Sigmoid colon (tissue), 4 donors: ENCODE measurements at regions not wholly inside any gene's neighbourhood (a gene's known extent, or its start where the extent isn't known, plus 50 kb on each side); places are given as distances from the start of the nearest gene placed in this dataset.
"Not testable (repeated sequence)": the region's sequence is repeated elsewhere in the genome, so short reads cannot be mapped to it uniquely, and the experiment has no call there.

ENCODE experiments used
- EP300 ChIP-seq, 4 donors: sonication (generic); formaldehyde crosslinking; IDR thresholded peaks; one replicate each; pipeline ENCODE4 v1.6.1; 2017; ENCODE audit warnings: antibody characterized with exemption in 4 of 4
- POLR2A ChIP-seq, 2 donors: fragments of 450-650 bp; IDR thresholded peaks; one replicate each; pipeline ENCODE4 v1.6.1; 2016; ENCODE audit warnings: antibody characterized with exemption in 2 of 2, mild to moderate bottlenecking in 2 of 2, moderate library complexity in 2 of 2
- POLR2AphosphoS5 ChIP-seq, 4 donors: sonication (generic); formaldehyde crosslinking; IDR thresholded peaks; one replicate each; pipeline ENCODE4 v1.6.1; 2017; ENCODE audit warnings: antibody characterized with exemption in 4 of 4
- TF ChIP-seq, protein P1 (sequence below), 4 experiments: fragments of 450-650 bp in 3 of 4; fragments of 200-600 bp in 1 of 4; IDR thresholded peaks; one replicate each; pipeline ENCODE4 v1.5.1; 2016 to 2019; ENCODE audit warnings: antibody characterized with exemption in 4 of 4, mild to moderate bottlenecking in 3 of 4, moderate library complexity in 2 of 4

DNA sequence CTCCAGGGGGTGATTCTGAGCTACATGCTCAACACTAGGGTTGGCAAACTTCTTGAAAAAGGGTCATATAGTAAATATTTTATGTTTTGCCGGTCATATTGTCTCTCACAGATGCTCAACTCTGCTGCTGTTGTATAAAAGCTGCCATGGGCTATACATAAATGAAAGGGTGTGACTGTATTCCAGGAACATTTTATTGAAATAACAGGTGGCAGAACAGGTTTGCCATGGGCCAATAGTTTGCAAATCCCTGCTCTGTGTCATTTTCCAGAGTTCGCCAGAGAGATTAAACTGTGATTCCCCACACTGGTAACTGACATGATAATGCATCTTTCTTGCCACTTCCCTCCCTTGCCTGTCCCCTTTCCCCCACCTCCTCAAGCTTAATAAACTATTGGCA is 144.1 kb downstream of the NPIPA8 start:
- TF ChIP-seq POLR2AphosphoS5, POLR2A, EP300 (IDR thresholded peaks at IDR 0.05): not testable (repeated sequence)
- TF ChIP-seq, protein P1, sequence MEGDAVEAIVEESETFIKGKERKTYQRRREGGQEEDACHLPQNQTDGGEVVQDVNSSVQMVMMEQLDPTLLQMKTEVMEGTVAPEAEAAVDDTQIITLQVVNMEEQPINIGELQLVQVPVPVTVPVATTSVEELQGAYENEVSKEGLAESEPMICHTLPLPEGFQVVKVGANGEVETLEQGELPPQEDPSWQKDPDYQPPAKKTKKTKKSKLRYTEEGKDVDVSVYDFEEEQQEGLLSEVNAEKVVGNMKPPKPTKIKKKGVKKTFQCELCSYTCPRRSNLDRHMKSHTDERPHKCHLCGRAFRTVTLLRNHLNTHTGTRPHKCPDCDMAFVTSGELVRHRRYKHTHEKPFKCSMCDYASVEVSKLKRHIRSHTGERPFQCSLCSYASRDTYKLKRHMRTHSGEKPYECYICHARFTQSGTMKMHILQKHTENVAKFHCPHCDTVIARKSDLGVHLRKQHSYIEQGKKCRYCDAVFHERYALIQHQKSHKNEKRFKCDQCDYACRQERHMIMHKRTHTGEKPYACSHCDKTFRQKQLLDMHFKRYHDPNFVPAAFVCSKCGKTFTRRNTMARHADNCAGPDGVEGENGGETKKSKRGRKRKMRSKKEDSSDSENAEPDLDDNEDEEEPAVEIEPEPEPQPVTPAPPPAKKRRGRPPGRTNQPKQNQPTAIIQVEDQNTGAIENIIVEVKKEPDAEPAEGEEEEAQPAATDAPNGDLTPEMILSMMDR (IDR thresholded peaks at IDR 0.05), result not testable (repeated sequence)
